Glutamatergic neuron (in vitro differentiated cells): ENCODE measurements at regions not wholly inside any gene's neighbourhood (a gene's known extent, or its start where the extent isn't known, plus 50 kb on each side); places are given as distances from the start of the nearest gene placed in this dataset.

ENCODE experiments used
- DNase-seq: peaks from one replicate; pipeline ENCODE4 v3.0.0; 2022
- H3K27ac Mint-ChIP-seq: one replicate; pipeline ENCODE4 v1.8.0; 2020; ENCODE audit warnings: mild to moderate bottlenecking, mixed read lengths, inconsistent platforms; ENCODE audit not compliant: unreplicated experiment
- H3K27me3 Mint-ChIP-seq: one replicate; pipeline ENCODE4 v1.8.0; 2020; ENCODE audit warnings: mild to moderate bottlenecking, moderate library complexity, mixed read lengths, inconsistent platforms; ENCODE audit not compliant: unreplicated experiment
- H3K36me3 Mint-ChIP-seq: one replicate; pipeline ENCODE4 v1.8.0; 2020; ENCODE audit warnings: mild to moderate bottlenecking, mixed read lengths, inconsistent platforms; ENCODE audit not compliant: unreplicated experiment
- H3K4me1 Mint-ChIP-seq: one replicate; pipeline ENCODE4 v1.8.0; 2020; ENCODE audit warnings: mild to moderate bottlenecking, low read depth, mixed read lengths, inconsistent platforms; ENCODE audit not compliant: unreplicated experiment
- H3K4me3 Mint-ChIP-seq: one replicate; pipeline ENCODE4 v1.8.0; 2020; ENCODE audit warnings: mild to moderate bottlenecking, mixed read lengths, inconsistent platforms; ENCODE audit not compliant: unreplicated experiment
- H3K9me3 Mint-ChIP-seq: one replicate; pipeline ENCODE4 v1.8.0; 2020; ENCODE audit warnings: mild to moderate bottlenecking, moderate library complexity, mixed read lengths, inconsistent platforms; ENCODE audit not compliant: unreplicated experiment
- CTCF ChIP-seq: fragments of 200-600 bp; sonication (generic); IDR thresholded peaks from one replicate; pipeline ENCODE4 v1.5.0; 2021; ENCODE audit not compliant: partially characterized antibody, unreplicated experiment

DNA sequence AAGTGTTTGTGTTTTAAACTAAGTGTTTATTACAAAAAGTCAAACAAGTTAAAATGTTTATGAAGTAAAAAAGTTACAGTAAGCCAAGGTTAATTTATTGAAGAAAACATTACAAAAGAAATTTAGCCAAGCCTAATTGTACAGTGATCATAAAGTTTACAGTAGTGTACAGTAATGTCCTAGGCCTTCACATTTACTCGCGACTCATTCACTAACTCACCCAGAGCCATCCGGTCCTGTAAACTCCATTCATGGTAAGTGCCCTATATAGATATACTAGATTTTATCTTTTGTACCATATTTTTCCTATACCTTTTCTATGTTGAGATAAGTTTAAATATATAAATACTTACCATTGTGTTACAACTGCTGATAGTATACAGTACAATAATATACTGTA is 481.8 kb upstream of the TENM4 start:
- Mint-ChIP-seq H3K4me3 (no peak overlapping the region), H3K9me3 (peaks cover 5% of the 10 kb centered on the region)

GRCh38 chr11:79920480-79920879 is 479.6 kb upstream of the TENM4 start:
- no peak overlapping the region for H3K27ac Mint-ChIP-seq
- no peak overlapping the region for H3K4me3 Mint-ChIP-seq
- H3K9me3 Mint-ChIP-seq, result peaks cover 5% of the 10 kb centered on the region
- H3K4me1 Mint-ChIP-seq, result peaks cover 6% of the 10 kb centered on the region
- no peaks in the 10 kb centered on the region for H3K27me3 Mint-ChIP-seq
- TF ChIP-seq CTCF, result no peak
- no peak for DNase-seq
- H3K36me3 Mint-ChIP-seq, result no peaks in the 10 kb centered on the region

More for the DNA sequence above, 481.8 kb upstream of the TENM4 start:
- Mint-ChIP-seq H3K36me3 (no peaks in the 10 kb centered on the region), H3K27ac (no peak overlapping the region), H3K4me1 (peaks cover 6% of the 10 kb centered on the region), H3K27me3 (no peaks in the 10 kb centered on the region)
- DNase-seq, result no peak
- TF ChIP-seq CTCF, result no peak

DNA sequence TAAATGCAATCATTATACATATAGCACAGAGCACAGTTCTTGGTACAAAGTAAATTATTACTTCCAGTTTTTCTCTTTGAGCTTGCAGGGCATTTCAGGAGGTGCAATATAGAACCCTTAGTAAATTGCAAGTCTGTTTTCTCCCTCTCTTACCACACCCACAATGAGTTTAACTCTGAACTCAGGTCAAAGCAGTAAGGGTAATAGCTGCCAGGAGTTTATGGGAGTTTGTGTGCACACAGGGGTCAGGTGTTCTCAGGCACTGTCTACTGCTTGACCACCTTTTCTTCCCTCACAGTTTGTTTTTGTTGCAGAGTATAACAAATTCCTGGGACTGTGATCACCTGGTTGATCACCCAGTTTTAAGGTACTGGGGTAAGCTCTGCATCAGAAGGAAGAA is 478.5 kb upstream of the TENM4 start:
- H3K36me3 Mint-ChIP-seq, result no peaks in the 10 kb centered on the region

DNA sequence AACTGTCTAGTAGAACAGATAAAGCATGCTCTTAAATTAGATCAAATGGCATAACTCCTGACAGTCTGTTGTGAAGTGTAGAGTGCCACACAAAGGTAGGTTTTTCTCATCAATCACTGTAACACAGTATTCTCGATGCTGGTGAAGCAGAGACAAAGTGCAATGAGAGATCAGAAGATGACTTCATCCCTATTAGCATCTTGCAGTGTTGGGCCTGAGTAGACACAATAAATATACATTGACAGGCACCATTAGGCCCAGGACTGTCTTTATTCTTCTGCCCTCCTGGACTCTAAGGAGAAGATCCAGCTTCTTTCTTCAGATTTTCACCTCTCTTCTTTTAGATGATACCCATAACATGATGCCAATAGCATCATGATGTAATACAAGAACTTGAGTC is 478.0 kb upstream of the TENM4 start:
- H3K27me3 Mint-ChIP-seq, result no peaks in the 10 kb centered on the region
- H3K9me3 Mint-ChIP-seq, result peaks cover 5% of the 10 kb centered on the region
- no peak overlapping the region for H3K27ac Mint-ChIP-seq
- TF ChIP-seq CTCF, result no peak
- H3K36me3 Mint-ChIP-seq, result no peaks in the 10 kb centered on the region
- peaks cover 6% of the 10 kb centered on the region for H3K4me1 Mint-ChIP-seq
- no peak for DNase-seq
- H3K4me3 Mint-ChIP-seq, result no peak overlapping the region

More for the DNA sequence above, 478.5 kb upstream of the TENM4 start:
- no peak for TF ChIP-seq CTCF
- Mint-ChIP-seq H3K4me1 (peaks cover 6% of the 10 kb centered on the region), H3K4me3 (no peak overlapping the region), H3K27ac (no peak overlapping the region), H3K27me3 (no peaks in the 10 kb centered on the region), H3K9me3 (peaks cover 5% of the 10 kb centered on the region)
- no peak for DNase-seq

GRCh38 chr11:79906164-79906563 is 465.3 kb upstream of the TENM4 start:
- H3K27ac Mint-ChIP-seq, result no peak overlapping the region
- no peak for TF ChIP-seq CTCF
- H3K36me3 Mint-ChIP-seq, result no peaks in the 10 kb centered on the region
- no peak for DNase-seq
- no peaks in the 10 kb centered on the region for H3K4me1 Mint-ChIP-seq
- H3K27me3 Mint-ChIP-seq, result peaks cover 2% of the 10 kb centered on the region
- no peaks in the 10 kb centered on the region for H3K9me3 Mint-ChIP-seq
- no peak overlapping the region for H3K4me3 Mint-ChIP-seq
